Skin epidermis (tissue), 12 donors: ENCODE measurements at regions not wholly inside any gene's neighbourhood (a gene's known extent, or its start where the extent isn't known, plus 50 kb on each side); places are given as distances from the start of the nearest gene placed in this dataset.
"Not testable (repeated sequence)": the region's sequence is repeated elsewhere in the genome, so short reads cannot be mapped to it uniquely, and the experiment has no call there.

ENCODE experiments used
- H3K27ac ChIP-seq, 21 experiments: fragments of 200-600 bp; sonication (generic) in 11 of 21; one replicate each; pipeline ENCODE4 v1.5.0; 2020; ENCODE audit warnings: mild to moderate bottlenecking in 3 of 21, inconsistent platforms in 2 of 21, moderate library complexity in 2 of 21
- H3K4me3 ChIP-seq, 7 experiments: fragments of 200-600 bp; sonication (generic) in 2 of 7; one replicate each; pipeline ENCODE4 v1.5.0; 2020; ENCODE audit warnings: inconsistent platforms in 2 of 7, mild to moderate bottlenecking in 2 of 7, moderate library complexity in 1 of 7

- Histone ChIP-seq H3K4me3 (no peak overlapping the region), H3K27ac (peak overlapping the region in 13 of 21 experiments; percentile 18 to 75 (median 43))
Measured at GRCh38 chr21:35294231-35294898, 245.3 kb upstream of the RUNX1 start.

GRCh38 chr21:35291973-35292627 is 243.0 kb upstream of the RUNX1 start:
- peak overlapping the region in 4 of 21 experiments; percentile 4 to 58 (median 20) for H3K27ac ChIP-seq

DNA sequence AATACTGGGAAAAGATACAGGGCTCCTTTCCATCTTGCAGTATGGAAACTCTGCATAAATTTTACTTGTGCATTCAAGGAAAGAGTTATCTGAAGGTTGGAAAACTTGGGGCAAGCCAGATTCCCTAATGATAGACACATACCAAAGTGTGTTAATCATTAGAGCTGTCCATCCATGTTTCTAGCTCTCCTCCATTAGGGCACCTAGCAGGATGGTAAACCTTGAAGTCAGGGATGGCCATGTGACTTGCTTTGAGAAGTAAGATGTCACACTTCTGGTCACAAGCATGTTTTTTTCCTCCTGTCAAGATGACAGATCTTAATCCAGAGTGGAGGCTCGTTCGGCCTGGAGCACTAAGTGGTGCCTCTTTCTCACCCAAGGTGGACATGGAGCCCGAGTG is 241.9 kb upstream of the RUNX1 start:
- no peak overlapping the region for H3K27ac ChIP-seq
- H3K4me3 ChIP-seq: no peak overlapping the region

More at GRCh38 chr21:35291973-35292627, 243.0 kb upstream of the RUNX1 start:
- H3K4me3 ChIP-seq: no peak overlapping the region

GRCh38 chr21:35288238-35288637 is 239.1 kb upstream of the RUNX1 start:
- H3K4me3 ChIP-seq: no peak overlapping the region
- H3K27ac ChIP-seq: no peak overlapping the region

GRCh38 chr21:35284199-35284598 is 235.1 kb upstream of the RUNX1 start:
- peak overlapping the region in 5 of 21 experiments; percentile 3 to 54 (median 6) for H3K27ac ChIP-seq
- H3K4me3 ChIP-seq: no peak overlapping the region

- Histone ChIP-seq H3K4me3 (no peak overlapping the region), H3K27ac (peak overlapping the region in 1 of 21 experiments; percentile 17)
Measured at GRCh38 chr21:35282944-35283343, 233.8 kb upstream of the RUNX1 start.

DNA sequence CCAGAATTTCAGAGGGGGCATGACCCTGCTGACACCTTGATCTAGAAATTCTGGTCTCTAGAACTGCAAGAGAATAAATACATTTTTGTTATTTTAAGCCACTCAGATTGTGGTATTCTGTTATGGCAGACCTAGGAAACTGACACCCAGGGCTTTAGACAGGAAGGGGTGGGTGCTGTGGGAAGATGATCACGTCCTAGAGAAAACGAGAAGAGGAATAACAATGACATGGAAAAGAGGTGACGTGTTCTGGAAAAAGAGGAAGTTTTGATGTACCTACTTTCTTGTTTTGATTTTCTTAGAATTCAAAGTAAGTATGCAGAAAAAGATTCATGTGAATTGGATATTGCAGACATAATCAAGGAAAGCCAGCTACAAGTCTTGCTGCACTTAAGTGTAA is 232.9 kb upstream of the RUNX1 start:
- Histone ChIP-seq H3K27ac (peak overlapping the region in 3 of 21 experiments; percentile 3 to 42 (median 25)), H3K4me3 (no peak overlapping the region)

- peak overlapping the region in 2 of 21 experiments; percentile 33 to 40 for H3K27ac ChIP-seq
- H3K4me3 ChIP-seq: no peak overlapping the region
Measured at GRCh38 chr21:35280231-35280630, 231.1 kb upstream of the RUNX1 start.

- H3K4me3 ChIP-seq: no peak overlapping the region
- peak overlapping the region in 4 of 21 experiments; percentile 7 to 31 (median 13) for H3K27ac ChIP-seq
Measured at GRCh38 chr21:35275776-35276175, 226.7 kb upstream of the RUNX1 start.

GRCh38 chr21:35274923-35275322 is 225.8 kb upstream of the RUNX1 start:
- H3K27ac ChIP-seq: peak overlapping the region in 4 of 21 experiments; percentile 11 to 24 (median 12)
- H3K4me3 ChIP-seq: no peak overlapping the region

- H3K4me3 ChIP-seq: no peak overlapping the region
- H3K27ac ChIP-seq: peak overlapping the region in 2 of 21 experiments; percentile 24 to 49
Measured at GRCh38 chr21:35274090-35274489, 225.0 kb upstream of the RUNX1 start.

DNA sequence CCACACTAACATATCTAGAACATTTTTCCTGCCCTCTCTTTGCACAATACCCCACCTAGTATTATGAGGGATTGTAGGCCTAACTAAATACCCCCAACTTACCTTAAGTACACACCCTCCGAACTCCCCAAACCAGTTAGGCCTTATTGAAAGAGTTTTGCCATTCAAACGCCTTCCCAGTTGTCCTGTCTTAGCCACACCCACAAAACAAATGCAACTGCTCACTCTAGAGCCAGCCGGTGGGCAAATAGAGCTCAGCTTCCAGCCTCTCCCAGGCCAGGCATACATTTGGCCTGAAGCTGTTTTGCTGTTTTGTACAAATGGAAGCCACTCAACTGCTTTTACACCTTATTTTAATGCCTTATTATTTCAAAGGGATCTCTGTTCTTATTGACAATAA is 224.2 kb upstream of the RUNX1 start:
- Histone ChIP-seq H3K4me3 (no peak overlapping the region), H3K27ac (peak overlapping the region in 2 of 21 experiments; percentile 11 to 53)

DNA sequence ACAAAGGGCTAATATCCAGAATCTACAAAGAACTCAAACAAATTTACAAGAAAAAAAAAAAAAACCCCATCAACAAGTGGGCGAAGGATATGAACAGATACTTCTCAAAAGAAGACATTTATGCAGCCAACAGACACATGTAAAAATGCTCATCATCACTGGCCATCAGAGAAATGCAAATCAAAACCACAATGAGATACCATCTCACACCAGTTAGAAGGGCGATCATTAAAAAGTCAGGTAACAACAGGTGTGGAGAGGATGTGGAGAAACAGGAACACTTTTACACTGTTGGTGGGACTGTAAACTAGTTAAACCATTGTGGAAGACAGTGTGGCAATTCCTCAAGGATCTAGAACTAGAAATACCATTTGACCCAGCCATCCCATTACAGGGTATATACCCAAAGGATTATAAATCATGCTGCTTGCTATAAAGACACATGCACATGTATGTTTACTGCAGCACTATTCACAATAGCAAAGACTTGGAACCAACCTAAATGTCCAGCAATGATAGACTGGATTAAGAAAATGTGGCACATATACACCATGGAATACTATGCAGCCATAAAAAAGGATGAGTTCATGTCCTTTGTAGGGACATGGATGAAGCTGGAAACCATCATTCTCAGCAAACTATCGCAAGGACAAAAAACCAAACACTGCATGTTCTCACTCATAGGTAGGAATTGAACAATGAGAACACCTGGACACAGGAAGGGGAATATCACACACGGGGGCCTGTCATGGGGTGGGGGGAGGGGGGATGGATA is 222.4 kb upstream of the RUNX1 start:
- H3K4me3 ChIP-seq, H3K27ac ChIP-seq: not testable (repeated sequence)

DNA sequence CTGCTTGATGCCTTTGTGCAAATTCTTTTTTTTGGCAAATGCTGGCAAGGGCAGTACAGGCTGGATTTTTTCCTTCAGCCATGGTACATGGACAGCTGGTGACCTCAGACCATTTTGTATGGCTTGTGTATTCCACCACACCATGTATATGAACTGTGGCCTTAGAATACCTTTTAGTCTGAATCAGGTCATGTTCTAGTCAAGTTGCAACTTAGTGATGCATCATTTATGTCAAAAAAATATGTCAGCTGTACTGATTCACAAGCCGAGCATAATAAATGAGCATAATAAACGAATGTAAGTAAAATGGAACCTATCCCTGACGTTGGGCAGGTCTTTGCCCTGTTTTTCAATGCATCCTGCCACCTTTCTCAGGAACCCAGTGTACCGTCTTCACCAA is 219.7 kb upstream of the RUNX1 start:
- H3K4me3 ChIP-seq: no peak overlapping the region

GRCh38 chr21:35268261-35268660 is 219.2 kb upstream of the RUNX1 start:
- no peak overlapping the region for H3K4me3 ChIP-seq
- H3K27ac ChIP-seq: no peak overlapping the region

More for the DNA sequence above, 219.7 kb upstream of the RUNX1 start:
- no peak overlapping the region for H3K27ac ChIP-seq

- H3K4me3 ChIP-seq: no peak overlapping the region
- peak overlapping the region in 1 of 21 experiments; percentile 61 for H3K27ac ChIP-seq
Measured at GRCh38 chr21:35266546-35266945, 217.4 kb upstream of the RUNX1 start.

- H3K27ac ChIP-seq: peak overlapping the region in 3 of 21 experiments; percentile 2 to 61 (median 26)
- no peak overlapping the region for H3K4me3 ChIP-seq
Measured at GRCh38 chr21:35265170-35265877, 216.2 kb upstream of the RUNX1 start.

DNA sequence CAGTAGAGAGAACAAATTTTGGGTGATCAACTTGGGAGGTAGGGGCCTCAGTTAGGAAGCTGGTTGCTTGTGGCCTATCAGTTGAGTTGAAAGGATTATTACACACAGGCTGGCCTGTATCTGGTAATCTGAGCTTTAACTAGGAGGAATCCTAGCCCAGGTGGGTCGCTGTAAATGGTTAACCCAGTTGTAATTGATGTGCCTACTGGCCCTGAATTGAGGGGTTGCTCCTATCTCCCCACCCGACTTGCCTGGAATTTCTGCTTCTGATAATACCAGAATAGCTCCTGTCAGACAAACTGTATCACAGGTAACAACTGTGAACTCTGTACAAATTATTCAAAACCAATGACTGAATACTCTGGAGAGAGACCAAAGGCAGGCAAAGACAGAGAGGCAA is 210.4 kb upstream of the RUNX1 start:
- no peak overlapping the region for H3K4me3 ChIP-seq

GRCh38 chr21:35258521-35258920 is 209.4 kb upstream of the RUNX1 start:
- H3K4me3 ChIP-seq: no peak overlapping the region
- peak overlapping the region in 3 of 21 experiments; percentile 69 to 86 (median 86) for H3K27ac ChIP-seq

More for the DNA sequence above, 210.4 kb upstream of the RUNX1 start:
- peak overlapping the region in 5 of 21 experiments; percentile 5 to 43 (median 15) for H3K27ac ChIP-seq

DNA sequence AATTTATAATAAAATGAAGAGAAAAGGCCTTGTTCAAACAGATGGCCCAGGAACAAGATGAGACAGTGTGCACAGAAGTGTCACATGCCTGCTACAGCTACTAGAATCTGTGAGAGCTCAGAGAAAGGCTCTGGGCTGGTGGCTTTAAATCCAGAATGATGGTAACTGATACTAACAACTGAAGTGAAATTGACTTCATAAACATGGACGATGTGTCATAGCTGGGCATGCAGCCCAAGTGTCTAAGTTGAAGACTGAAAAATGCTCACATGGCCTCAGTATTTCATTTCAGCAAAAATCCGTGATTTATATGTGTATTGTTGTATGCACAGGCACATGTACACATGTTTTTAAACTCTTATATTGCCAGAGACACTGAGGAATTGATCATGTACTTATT is 208.3 kb upstream of the RUNX1 start:
- Histone ChIP-seq H3K27ac (peak overlapping the region in 14 of 21 experiments; percentile 1 to 86 (median 45)), H3K4me3 (no peak overlapping the region)
